CD4-positive, alpha-beta T cell treated with Interleukin-15 for 4 hours (primary cell): ENCODE measurements at regions not wholly inside any gene's neighbourhood (a gene's known extent, or its start where the extent isn't known, plus 50 kb on each side); places are given as distances from the start of the nearest gene placed in this dataset.

Experiments
- DNase-seq: peaks from one replicate; pipeline ENCODE4 v3.0.0-alpha.2; 2020; ENCODE audit warnings: low spot score

- DNase-seq, result no peak
Observed at GRCh38 chr22:47995718-47996117, 1233.3 kb downstream of the TBC1D22A start.

- DNase-seq, result no peak
Observed at GRCh38 chr22:47995264-47995627, 1232.8 kb downstream of the TBC1D22A start.

DNA sequence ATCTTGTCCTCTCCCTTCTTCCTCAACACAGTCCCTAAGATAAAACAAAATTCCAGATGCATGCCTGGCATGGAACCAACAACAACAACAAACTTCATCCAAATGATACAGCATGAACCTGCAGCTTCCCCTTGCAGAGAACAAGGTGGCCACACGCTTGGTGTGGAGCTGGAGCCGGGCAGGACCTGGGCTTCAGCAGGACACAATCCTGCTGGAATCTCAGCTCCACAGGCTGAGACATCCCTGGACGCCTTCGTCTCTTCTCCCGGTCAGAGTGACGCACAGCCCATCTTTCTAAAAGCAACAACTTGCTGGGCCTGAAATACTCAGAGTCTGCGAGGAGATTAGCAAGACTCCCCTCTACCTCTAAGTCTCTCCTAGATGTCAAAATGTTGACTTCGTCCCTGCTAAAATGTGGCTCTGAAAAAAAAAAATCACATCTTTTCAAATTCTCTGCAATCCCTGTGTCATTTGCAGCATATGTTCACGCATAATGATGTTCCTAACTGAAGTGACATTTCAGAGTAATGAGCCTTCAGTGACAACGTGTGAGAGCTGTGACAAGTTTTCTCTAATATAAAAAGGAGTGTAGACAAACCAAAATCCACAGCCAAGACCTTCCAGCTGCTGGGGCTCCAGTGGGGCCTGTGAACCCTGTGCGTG is 1232.3 kb downstream of the TBC1D22A start:
- DNase-seq, result no peak

DNA sequence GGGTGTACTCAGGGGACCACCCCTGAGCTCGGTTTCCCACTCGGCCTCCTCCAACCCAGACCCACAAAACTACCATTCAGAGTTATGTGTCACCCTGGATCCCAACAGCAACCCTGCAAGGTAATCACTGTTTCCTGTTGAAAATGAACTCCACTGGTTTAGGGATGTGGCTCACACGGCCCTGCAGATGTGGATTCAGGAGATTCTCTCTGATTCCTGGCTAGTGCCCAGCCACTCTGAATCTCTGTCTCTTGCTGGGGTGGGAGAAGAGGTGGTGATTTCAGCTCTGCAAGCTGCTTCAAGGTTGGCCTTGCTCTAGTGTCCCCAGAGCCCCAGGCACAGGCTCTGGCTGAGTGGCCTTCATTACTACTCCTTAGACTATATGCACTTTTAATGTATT is 1231.6 kb downstream of the TBC1D22A start:
- no peak for DNase-seq

GRCh38 chr22:47990481-47990880 is 1228.0 kb downstream of the TBC1D22A start:
- DNase-seq, result no peak

GRCh38 chr22:47987885-47988515 is 1225.5 kb downstream of the TBC1D22A start:
- no peak for DNase-seq

GRCh38 chr22:47976219-47976618 is 1213.8 kb downstream of the TBC1D22A start:
- DNase-seq, result no peak

GRCh38 chr22:47967831-47968230 is 1205.4 kb downstream of the TBC1D22A start:
- DNase-seq, result no peak

GRCh38 chr22:47966316-47966715 is 1203.9 kb downstream of the TBC1D22A start:
- DNase-seq, result no peak

- no peak for DNase-seq
Observed at GRCh38 chr22:47965896-47966295, 1203.4 kb downstream of the TBC1D22A start.

DNA sequence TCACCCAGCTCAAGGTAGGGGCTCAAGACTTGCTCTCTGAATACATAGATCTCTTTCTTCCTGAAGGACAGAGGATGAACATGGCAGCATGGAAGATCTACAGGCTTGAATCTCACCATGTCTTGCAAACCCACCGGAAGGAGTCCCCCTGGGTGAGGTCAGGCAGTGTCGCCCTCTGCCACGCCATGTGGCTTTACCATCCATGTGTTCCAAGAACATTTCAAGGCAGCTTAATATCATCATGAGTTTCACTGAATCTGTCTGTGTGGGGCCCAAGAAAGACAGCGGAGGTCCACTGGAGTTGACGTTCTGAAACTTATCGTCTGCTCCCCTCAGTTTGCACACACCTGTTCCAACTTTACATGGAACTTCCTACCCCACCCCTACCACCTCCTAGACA is 1202.6 kb downstream of the TBC1D22A start:
- no peak for DNase-seq

- DNase-seq, result no peak
Observed at GRCh38 chr22:47963660-47964059, 1201.2 kb downstream of the TBC1D22A start.

- DNase-seq, result no peak
Observed at GRCh38 chr22:47957649-47958048, 1195.2 kb downstream of the TBC1D22A start.

DNA sequence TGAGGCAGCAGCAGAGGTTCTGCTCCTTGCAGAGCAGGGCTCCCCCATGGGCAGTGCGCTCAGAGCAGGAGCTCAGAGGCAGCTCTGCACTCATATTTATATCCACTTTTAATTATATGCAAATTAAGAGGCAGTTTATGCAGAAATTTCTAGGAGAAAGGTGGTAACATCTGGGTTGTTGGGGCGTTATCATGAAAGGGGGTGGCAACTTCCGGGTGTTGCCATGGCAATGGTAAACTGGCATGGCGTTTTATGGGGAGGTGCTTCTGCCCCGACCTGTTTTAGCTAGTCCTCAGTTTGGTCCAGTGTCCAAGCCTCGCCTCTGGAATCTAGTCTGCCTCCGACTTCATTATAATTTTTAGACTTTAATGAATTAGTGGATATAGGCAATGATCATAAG is 1191.7 kb downstream of the TBC1D22A start:
- DNase-seq, result no peak

DNA sequence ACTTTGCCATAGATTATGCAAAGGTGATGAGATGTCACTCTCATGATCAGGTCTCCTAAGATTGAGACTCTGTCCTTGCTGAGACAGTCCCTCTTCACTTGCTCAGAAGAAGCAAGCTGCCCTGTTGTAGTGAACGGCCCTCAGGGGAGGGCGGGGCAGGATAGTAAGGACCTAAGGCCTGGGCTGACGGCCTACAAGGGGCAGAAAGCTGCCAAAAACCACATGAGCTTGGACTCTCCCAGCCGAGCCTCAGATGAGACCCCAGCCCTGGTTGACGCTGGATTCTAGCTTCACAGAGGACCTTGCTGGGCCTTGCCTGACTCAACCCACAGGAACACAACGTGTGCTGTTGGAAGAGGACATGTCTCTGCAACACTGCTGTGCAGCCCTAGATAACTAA is 1182.5 kb downstream of the TBC1D22A start:
- DNase-seq, result no peak

GRCh38 chr22:47943729-47944700 is 1181.6 kb downstream of the TBC1D22A start:
- no peak for DNase-seq

GRCh38 chr22:47940211-47940610 is 1177.8 kb downstream of the TBC1D22A start:
- no peak for DNase-seq

DNA sequence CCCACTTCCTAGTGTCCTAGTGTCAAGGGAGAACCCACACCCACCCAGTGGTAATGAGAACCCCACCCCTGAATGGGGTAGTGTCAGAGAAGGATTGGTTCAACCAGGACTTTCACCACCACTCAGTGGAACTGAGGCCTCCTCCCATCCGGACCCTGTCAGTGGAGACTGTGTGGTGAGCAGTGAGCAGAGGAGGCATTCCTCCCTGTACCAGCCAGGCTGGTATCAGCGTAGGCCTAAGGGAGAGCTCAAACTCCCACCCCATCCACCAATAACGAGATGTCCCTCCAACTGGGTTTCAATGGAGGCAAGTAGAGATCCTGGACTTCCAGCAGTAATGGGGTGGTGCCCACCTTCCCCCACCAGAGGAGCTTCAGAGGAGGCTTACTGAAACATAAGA is 1171.4 kb downstream of the TBC1D22A start:
- DNase-seq, result no peak

DNA sequence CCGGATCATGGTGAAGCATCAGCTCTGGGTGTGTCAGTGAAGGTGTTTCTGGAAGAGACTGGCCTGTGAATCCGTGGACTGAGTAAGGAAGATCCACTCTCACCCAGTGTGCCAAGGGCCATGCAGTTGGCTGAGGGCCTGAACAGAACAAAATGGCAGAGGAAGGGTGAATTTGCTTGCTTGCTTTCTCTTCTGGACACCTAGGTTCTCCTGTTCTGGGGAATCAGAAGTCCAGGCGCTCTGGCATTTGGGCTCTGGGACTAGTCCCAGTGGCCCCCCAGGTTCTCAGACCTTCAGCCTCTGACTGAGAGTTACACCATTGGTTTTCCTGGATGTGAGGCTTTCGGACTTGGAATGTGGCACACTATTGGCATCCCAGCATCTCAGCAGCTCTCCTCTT is 1170.8 kb downstream of the TBC1D22A start:
- no peak for DNase-seq

DNA sequence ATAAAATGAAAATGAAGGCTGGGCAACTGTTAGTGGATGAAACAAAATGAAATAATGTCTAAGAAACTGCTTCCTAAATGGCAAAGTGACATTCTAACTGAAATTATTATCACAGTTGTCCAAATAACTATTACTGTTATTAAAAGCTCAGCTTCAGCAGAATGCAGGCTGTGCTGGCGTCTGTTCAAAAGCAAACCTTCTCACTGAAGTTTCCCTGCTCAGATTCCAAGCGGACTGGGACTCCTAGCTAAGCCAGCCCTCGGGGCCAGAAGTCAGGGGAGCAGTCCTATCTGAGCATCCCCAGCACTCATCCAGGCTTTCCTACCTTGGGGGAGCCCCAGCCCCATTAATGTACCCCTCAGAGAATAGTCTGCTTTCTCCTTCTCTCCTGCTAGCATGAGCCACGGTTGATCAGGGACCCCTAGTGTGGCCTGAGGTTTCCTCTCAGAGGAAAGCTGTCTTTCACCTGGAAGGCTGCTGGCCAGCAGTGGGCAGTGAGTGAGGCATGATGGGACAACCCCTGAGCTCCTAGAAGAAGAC is 1167.3 kb downstream of the TBC1D22A start:
- no peak for DNase-seq

DNA sequence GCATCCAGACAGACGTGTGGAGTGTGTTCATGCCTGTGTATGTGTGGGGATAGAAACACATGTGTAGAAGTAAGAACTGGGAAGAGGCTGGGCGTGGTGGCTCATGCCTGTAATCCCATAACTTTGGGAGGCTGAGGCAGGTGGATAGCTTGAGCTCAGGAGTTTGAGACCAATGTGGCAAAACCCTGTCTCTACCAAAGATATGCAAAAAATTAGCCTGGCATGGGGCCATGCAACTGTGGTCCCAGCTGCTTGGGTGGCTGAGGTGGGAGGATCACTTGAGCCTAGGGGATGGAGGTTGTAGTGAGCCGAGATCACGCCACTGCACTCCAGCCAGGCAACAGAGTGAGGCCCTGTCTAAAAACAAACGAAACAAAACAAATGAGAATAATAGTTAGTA is 1166.6 kb downstream of the TBC1D22A start:
- DNase-seq, result no peak

GRCh38 chr22:47928631-47929030 is 1166.2 kb downstream of the TBC1D22A start:
- no peak for DNase-seq
